ENCODE measurements at regions not wholly inside any gene's neighbourhood (a gene's known extent, or its start where the extent isn't known, plus 50 kb on each side); places are given as distances from the start of the nearest gene placed in this dataset.
"Not testable (repeated sequence)": the region's sequence is repeated elsewhere in the genome, so short reads cannot be mapped to it uniquely, and the experiment has no call there.

DNA sequence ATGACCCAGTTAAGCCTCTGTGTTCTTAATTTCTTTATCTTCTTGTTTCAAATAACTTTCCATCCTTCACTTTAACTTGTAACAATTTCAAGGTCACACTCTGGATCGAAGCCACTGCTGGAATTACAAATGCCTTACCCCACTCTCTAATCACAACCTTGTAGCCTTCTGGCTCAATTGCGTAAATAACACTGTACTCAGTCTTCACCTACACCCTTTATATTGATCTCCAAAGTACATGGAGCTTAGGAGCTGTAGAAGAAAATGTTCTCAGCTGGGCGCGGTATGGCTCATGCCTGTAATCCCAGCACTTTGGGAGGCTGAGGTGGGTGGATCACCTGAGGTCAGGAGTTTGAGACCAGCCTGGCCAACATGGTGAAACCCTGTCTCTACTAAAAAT, 164.3 kb upstream of the NPSR1 start:
- DNase-seq, result no peak

DNA sequence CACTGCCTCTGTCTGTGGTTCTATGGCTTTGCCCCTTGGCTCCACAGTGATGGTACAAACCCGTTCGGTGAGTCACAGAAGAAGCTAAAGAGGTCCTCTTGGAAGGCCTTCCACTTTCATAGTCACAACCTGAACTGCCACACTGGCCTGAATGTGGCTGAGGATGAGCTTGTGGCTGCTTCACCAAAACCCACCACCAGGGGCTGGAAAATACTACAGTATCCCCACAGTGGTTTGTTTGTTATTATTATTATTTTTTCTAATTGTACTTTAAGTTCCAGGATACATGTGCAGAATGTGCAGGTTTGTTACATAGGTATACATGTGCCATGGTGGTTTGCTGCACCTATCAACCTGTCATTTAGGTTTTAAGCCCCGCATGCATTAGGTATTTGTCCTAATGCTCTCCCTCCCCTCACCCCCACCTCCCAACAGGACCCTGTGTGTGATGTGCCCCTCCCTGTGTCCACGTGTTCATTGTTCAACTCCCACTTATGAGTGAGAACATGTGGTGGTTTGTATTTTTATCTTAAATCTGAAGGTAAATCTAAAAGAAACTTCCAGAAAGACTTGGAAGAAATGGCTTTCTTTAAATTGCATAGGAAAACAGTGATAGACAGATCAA, 160.8 kb upstream of the NPSR1 start:
- DNase-seq, result no peak

DNA sequence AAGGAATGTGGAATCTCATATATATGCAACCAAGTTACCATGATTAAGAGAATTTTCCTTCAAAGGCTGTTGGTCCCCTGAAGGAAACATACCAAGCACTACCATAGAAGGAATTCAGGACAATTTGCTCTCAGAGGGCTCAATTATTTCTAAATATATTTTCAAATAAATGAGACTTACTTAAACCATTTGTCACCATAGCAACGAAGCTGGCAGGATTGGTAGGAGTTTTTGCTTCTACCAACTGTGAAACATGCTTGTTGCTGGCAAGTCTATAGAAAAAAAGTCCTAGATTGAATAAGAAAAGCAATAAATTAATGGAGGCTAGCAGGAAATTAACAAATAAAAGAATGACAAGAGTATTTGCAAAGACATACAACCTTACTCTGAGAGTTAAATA, 156.9 kb upstream of the NPSR1 start:
- no peak for DNase-seq

DNA sequence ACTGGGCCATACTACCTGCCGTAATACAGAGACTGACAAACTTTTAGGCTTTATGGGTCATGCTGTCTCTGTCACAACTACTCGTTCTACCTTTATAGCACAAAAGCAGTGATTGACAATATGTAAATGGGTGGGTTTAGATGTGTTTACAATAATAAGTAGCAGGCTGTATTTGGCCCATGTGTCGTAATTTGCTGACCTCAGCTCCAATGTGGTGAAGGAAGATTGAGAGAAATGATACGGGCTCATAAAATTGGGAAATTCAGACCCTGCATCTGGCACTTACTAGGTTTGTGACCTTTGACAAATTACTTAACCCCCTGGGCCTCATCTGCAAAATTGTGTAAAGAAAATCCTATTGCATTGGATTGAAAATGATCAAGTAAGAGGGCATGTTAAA, 150.8 kb upstream of the NPSR1 start:
- DNase-seq, result no peak

DNA sequence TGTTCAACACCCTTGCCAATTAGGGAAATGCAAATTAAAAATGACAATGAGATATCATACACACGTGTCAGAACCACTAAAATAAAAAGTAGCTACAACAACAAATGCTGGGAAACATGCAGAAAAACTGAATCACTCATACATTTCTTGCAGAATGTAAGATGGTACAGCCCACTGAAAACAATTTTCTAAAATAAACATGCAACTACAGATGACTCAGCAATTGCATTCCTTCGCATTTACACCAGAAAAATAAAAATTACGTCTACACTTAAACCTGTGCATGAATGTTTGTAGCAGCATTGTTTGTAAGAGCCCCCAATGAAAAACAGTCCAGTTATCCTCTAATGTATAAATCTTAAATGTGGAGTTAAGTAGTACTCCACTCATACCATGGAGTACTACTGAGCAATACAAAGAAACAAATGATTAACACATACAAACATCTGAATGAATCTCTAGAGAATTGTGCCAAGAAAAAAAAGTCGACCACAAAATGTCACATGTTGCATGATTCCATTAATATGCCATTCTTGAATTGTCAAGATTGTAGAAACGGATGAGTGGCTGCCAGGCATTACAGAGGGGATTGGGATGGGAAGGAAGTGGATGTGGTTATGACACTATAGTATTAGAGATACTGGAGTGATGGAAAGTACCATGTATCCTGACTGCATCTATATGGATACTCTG, 134.6 kb upstream of the NPSR1 start:
- DNase-seq, result no peak

DNA sequence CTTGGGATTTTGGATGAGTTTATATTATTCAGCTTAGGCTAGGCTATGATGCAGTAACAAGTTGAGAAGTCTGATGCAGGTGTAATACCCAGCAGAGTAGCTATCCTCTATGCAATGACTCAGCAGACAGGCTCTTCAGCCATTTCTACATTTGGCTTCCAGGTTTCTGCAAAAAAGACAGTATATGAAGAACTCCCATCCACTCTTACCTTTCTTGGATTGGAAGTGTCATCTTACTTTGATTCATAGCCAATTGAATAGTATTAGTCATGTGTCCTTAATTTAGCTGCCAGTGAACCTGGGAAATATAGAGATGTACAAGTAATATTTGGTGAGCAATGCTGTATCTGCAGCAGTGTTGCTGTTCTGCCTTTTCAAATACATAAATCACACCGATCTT, 127.8 kb upstream of the NPSR1 start:
- no peak for DNase-seq

DNA sequence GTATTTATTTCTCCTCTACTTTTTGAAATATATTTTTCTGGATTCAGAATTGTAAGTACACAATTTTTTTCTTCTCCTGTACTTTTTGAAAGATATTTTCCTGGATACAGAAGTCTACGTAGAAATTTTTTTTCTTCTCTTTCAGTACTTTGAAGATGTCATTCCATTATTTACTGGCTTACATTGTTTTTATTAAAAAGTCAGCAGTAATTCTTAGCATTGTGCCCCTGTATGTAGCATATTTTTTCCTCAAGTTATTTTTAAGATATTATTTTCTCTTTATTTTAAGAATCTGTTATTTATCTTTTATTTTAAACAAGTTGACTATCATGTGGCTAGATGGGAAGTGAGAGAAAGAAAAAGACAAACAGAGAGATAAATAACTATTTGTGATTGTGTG, 119.0 kb upstream of the NPSR1 start:
- no peak for DNase-seq

DNA sequence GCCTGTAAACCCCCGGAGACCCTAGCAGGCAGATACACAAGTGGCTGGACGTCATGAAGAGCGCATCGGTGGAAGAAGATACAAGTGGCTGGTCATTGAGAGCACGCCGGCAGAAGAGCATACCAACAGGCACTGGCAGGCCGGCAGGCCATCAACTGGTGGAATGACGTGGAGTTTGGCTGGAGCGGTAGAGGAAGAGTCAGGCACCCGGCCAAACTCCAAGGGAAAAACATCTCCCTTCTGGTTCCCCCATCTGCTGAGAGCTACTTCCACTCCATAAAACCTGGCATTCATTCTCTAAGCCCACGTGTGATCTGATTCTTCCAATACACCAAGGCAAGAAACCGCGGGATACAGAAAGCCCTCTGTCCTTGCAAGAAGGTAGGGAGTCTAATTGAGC, 113.4 kb upstream of the NPSR1 start:
- DNase-seq, result no peak

DNA sequence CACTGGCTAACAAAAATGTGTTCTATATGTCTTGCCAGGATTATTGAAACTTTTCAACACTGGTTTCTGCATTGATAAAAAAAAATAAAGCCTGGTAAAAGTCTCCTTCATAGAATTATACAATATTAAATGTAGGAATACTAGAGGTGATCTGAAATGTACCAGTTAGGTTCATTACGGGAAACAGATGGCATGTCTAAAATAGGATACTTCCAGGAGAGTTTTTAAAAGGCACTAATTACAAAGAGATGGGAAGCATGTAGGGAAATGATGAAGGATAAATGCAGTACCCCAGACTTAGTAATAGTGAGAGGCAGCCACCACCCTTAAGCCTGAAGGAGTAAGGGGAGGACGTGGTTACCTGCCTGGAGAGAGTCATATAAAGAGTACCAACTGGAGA, 107.0 kb upstream of the NPSR1 start:
- no peak for DNase-seq

DNA sequence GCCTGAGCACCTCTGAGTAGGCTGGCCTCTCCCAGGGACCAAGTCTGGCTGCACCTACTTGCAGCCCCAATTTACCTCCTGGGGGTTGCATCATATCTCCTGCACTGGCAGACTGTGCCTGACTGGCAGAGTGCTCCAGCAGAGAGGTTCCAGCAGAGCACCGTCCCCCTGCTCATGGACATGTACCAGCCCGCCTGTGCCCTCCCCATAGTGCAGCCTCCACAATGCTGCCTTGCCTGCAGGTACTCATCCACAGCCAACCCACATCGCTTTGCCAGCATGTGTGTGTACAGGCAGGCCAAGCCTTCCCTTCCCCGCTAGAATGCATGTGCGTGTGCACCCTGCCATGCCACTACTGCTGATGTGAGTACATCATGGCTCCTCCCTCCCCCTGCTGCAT, 105.5 kb upstream of the NPSR1 start:
- no peak for DNase-seq

DNA sequence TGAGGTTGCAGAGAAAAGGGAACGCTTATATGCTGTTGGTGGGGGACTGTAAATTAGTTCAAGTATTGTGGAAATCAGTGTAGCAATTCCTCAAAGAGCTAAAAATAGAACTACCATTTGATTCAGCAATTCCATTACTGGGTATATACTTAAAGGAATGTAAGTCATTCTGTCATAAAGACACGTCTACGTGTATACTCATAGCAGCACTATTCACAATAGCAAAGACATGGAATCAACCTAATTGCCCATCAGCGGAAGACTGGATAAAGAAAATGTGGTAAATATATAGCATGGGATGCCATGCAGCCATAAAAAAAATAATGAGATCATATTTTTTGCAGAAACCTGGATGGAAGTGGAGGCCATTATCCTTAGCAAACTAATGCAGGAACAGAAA, 100.0 kb upstream of the NPSR1 start:
- DNase-seq, result no peak

DNA sequence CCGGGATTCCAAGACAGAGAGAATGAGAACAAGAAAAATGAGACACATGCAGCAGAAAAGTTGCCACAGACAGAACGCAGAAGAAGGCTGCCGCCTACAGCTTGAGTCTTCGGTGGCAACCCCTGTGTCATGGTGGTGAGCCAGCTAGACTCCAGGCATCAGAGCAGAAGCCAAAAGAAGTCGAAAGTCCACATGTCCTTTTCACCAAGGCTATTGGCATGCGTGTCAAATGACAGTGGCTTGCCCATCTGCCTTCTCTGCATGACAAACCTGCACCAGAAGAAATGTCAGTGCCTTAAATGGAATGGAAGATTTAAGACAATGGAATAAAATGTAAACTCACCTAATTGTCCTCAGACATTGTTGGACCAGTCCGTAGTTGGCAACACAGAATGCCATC, 93.9 kb upstream of the NPSR1 start:
- no peak for DNase-seq

DNA sequence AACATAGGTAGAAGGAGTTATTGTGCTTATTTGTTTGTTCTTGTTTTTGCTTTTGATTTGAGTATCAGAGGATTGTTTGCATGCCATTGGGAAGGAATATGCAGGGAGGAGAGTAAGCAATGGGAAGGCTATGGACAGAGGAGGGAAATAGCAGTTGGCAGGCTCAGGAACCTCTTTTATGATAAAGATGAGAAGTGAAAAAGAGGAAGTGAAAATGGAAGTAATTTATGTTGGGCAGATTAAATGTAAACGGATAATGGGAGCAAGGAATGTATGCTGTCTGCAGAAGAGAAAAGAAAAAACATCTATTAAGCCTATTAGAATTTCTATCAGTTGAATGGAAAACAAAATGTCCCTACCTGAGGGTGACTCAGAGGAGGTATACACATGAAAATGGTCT, 90.1 kb upstream of the NPSR1 start:
- DNase-seq, result no peak

DNA sequence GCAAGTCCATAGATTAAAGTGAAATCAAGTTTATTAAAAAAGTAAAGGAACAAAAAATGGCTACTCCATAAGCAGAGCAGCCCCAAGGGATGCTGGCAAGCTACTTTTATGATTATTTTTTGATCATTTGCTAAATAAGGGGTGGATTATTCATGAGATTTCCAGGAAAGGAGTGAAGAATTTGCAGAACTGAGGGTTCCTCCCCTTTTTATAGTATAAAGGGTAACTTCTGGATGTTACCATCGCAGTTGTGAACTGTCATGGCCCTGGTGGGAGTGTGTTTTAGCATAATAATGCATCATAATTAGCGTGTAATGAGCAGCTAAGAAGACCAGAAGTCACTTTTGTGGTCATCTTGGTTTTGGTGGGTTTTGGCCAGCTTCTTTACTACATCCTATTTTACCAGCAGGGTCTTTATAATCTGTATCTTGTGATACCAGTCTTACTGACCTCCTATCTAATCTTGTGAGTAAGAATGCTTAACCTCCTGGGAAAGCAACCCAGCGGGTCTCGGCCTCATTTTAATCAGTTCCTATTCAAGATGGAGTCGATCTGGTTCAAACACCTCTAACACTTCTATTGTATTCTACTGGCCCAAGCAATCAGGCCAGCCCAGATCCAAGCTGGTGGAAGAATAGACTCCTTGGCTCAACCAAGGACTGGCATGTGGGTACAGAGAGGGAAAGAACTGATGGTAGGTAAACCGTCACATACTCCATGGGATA, 87.9 kb upstream of the NPSR1 start:
- no peak for DNase-seq

DNA sequence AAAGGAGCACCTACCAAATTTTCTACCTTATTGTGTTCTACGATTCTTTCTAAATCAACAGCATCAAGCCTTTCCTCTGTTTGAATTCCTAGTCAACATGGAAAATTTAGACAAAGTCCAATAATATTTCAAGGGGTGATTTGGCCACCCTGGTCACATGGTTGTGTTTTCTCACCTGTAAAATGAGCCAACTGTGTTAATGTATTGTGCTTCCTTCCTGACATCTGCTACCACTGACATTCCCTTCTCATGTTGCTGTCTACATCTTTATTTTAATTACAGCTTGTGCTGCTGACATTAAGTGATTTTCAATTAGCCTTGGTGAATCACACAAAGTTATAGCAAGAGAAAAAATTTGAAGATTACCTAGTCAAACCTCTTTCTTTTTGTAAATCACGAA, 83.0 kb upstream of the NPSR1 start:
- DNase-seq, result no peak

DNA sequence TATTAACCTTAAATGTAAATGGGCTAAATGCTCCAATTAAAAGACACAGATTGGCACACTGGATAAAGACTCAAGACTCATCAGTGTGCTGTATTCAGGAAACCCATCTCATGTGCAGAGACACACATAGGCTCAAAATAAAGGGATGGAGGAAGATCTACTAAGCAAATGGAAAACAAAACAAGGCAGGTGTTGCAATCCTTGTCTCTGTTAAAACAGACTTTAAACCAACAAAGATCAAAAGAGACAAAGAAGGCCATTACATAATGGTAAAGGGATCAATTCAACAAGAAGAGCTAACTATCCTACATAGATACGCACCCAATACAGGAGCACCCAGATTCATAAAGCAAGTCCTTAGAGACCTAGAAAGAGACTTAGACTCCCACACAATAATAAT, 80.1 kb upstream of the NPSR1 start:
- DNase-seq, result not testable (repeated sequence)

DNA sequence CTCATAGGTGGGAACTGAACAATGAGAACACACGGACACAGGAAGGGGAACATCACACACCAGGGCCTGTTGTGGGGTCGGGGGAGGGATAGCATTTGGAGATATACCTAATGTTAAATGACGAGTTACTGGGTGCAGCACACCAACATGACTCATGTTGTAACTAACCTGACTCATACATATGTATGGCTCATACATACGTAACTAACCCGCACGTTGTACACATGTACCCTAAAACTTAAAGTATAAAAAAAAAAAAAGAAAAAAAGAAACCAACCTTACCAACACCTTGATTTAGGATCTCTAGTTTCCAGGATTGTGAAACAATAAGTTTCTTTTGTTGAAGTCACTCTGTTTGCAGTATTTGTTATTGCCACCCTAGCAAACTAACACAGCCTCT, 76.3 kb upstream of the NPSR1 start:
- DNase-seq, result not testable (repeated sequence)

DNA sequence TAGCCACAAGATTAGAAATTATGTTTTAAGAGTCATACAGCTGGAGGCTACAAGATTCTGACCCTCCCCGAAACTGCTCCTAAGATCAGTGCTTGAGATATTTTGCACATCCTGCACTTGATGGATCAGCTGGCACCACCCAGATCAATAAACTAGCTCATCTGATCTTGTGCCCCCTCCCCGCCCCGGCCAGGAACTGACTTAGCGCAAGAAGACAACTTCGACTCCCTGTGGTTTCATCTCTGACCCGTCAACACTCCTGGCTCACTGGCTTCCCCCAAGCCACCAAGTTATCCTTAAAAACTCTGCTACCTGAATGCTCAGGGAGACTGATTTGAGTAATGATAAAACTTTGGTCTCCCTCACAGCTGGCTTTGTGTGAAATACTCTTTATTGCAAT, 73.5 kb upstream of the NPSR1 start:
- no peak for DNase-seq

DNA sequence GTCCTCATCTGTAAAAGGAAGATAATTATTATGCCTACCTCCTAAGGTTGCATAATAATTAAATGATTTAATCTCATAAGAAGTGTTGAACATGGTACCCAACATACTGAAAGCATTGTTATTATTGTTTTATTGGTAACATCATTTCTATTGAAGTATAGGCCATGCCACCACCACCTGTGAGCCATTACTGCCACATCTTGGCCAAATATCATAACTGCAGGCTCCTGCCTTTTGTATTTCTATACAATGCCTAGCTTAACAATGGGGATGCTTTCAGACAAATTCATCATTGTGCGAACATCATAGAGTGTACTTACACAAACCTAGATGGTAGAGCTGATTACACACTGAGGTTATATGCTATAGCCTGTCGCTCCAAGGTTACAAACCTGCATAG, 61.1 kb upstream of the NPSR1 start:
- peak; percentile 36 for DNase-seq

DNA sequence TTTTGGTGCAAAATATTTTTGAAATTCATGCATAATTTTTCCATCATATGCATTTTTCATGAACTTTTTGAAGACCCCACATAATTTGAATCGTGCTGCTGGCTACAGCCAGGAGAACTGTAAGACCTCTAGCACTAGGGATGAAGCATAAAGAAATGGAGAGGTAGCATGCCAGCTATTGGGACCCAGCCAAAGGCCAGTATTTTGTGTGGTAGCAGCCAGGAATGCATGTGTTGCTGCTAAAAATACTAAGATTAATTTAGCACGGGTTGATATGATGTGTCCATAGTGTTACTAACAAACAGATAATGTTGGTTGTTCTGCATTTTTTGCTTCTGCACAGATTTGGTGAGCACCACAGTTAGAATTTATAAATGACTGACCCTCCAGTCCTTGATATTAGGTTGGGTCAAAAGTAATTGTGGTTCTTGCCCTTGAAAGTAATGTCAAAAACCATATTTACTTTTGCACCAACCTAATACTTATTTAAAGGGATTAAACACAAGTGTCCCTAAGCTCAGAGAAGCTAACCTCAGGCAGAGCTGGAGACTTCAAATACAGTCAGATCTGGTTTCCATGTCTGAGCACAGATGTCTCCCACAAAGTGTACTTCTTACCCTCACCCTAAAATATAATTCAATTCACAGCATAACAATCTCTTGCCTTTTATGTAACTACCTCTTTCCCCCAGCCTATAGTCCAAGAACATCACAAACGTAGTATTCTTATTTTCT, 54.1 kb upstream of the NPSR1 start:
- DNase-seq, result no peak
